ENCODE measurements at regions not wholly inside any gene's neighbourhood (a gene's known extent, or its start where the extent isn't known, plus 50 kb on each side); places are given as distances from the start of the nearest gene placed in this dataset.

DNA sequence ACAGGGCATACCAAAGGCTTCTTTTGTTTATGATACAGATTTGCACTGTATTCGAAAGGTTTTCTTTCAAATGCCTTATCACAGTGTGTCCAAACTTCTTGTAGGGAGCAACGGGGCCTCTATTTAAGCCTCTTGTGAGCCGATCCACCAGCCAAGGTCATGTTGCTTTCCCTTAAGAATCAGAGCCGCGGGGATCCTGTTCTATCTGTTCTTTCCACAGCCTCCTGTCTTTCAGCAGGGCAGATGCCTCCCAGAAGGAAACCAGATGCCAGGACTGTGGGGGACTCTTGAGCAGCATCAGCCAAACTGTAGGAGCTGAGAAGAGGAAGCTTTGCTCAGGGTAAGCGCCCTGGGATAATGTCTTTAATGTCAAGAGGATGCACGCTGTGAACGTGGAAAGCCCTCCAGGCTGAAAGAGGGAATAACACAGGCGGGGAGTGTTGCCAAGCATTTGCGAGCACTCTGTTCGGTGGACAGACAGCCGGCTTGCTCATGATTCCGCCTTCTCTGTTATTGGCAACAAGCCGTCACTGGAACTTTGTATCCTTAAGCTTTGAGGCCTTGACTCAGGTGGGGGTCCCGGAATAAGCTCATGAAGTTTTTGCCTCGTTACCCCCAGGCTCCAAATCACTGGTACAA lies 279.8 kb upstream of the FRG1 start:
- H3K4me3 ChIP-seq (replicated peaks in 1 of 2; ENCODE audit: low read depth in 1 of 2, low read length in 2 of 2), result no peak overlapping the region
- H4K20me1 ChIP-seq (ENCODE audit: insufficient read depth), result no peaks in the 10 kb centered on the region
- BruUV-seq (replicated peaks), result no TSS peak
- no peaks in the 10 kb centered on the region; a peak in 1 of 4 replicates for H3K9me3 ChIP-seq (ENCODE audit: control insufficient read depth in 1 of 2, insufficient read depth in 1 of 2, low read depth in 1 of 2, low read length in 2 of 2)
- intact Hi-C loops (cut with micrococcal nuclease), result no loop called here
- ChIA-PET CTCF (no interaction called here), POLR2A (no interaction called here), RAD21 (ENCODE audit: low non-redundant PET in 1 of 2, low total read pairs in 2 of 2, uncharacterized antibody in 2 of 2, unreplicated experiment in 2 of 2) (no interaction called here)
- TF ChIP-seq, protein P1, sequence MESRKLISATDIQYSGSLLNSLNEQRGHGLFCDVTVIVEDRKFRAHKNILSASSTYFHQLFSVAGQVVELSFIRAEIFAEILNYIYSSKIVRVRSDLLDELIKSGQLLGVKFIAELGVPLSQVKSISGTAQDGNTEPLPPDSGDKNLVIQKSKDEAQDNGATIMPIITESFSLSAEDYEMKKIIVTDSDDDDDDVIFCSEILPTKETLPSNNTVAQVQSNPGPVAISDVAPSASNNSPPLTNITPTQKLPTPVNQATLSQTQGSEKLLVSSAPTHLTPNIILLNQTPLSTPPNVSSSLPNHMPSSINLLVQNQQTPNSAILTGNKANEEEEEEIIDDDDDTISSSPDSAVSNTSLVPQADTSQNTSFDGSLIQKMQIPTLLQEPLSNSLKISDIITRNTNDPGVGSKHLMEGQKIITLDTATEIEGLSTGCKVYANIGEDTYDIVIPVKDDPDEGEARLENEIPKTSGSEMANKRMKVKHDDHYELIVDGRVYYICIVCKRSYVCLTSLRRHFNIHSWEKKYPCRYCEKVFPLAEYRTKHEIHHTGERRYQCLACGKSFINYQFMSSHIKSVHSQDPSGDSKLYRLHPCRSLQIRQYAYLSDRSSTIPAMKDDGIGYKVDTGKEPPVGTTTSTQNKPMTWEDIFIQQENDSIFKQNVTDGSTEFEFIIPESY (IDR thresholded peaks at IDR 0.05; ENCODE audit: extremely low read depth, insufficient replicate concordance, low read length), result no peak
- TF ChIP-seq ZNF274 (IDR thresholded peaks at IDR 0.05; ENCODE audit: low read depth, low read length) (no peak), RAD21 (IDR thresholded peaks at IDR 0.05; ENCODE audit: low read depth) (no peak), ELF1 (IDR thresholded peaks at IDR 0.05; ENCODE audit: borderline replicate concordance, low read depth) (no peak), SRF (IDR thresholded peaks at IDR 0.05; ENCODE audit: low read depth) (no peak), ZFX (IDR thresholded peaks at IDR 0.05) (no peak), SP1 (IDR thresholded peaks at IDR 0.05; ENCODE audit: low read depth) (no peak), FOSL1 (IDR thresholded peaks at IDR 0.05; ENCODE audit: low read depth) (no peak), EZH2phosphoT487 (IDR thresholded peaks at IDR 0.05; ENCODE audit: borderline replicate concordance) (no peak), SIN3A (IDR thresholded peaks at IDR 0.05; ENCODE audit: low read depth) (no peak), POLR2AphosphoS5 (IDR thresholded peaks at IDR 0.05; ENCODE audit: low read depth, low read length) (no peak)
- TF ChIP-seq, protein P2, sequence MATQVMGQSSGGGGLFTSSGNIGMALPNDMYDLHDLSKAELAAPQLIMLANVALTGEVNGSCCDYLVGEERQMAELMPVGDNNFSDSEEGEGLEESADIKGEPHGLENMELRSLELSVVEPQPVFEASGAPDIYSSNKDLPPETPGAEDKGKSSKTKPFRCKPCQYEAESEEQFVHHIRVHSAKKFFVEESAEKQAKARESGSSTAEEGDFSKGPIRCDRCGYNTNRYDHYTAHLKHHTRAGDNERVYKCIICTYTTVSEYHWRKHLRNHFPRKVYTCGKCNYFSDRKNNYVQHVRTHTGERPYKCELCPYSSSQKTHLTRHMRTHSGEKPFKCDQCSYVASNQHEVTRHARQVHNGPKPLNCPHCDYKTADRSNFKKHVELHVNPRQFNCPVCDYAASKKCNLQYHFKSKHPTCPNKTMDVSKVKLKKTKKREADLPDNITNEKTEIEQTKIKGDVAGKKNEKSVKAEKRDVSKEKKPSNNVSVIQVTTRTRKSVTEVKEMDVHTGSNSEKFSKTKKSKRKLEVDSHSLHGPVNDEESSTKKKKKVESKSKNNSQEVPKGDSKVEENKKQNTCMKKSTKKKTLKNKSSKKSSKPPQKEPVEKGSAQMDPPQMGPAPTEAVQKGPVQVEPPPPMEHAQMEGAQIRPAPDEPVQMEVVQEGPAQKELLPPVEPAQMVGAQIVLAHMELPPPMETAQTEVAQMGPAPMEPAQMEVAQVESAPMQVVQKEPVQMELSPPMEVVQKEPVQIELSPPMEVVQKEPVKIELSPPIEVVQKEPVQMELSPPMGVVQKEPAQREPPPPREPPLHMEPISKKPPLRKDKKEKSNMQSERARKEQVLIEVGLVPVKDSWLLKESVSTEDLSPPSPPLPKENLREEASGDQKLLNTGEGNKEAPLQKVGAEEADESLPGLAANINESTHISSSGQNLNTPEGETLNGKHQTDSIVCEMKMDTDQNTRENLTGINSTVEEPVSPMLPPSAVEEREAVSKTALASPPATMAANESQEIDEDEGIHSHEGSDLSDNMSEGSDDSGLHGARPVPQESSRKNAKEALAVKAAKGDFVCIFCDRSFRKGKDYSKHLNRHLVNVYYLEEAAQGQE (IDR thresholded peaks at IDR 0.05; ENCODE audit: low read depth), result no peak
- TF ChIP-seq, protein P3, sequence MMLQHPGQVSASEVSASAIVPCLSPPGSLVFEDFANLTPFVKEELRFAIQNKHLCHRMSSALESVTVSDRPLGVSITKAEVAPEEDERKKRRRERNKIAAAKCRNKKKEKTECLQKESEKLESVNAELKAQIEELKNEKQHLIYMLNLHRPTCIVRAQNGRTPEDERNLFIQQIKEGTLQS (IDR thresholded peaks at IDR 0.05), result no peak
- TF ChIP-seq, protein P4, sequence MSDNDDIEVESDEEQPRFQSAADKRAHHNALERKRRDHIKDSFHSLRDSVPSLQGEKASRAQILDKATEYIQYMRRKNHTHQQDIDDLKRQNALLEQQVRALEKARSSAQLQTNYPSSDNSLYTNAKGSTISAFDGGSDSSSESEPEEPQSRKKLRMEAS (IDR thresholded peaks at IDR 0.05), result no peak
- H3K4me1 ChIP-seq (ENCODE audit: control insufficient read depth in 1 of 2, insufficient read depth in 2 of 2, low read length in 2 of 2), result no peaks in the 10 kb centered on the region
- H3K4me2 ChIP-seq (ENCODE audit: low read length), result no peak overlapping the region
- H3K27me3 ChIP-seq (ENCODE audit: insufficient read depth, low read length), result 0 out of 2 replicates have a peak, but pooled peaks cover 4% of the 10 kb centered on the region
- no peak overlapping the region for H3K27ac ChIP-seq (ENCODE audit: low read depth, low read length)
- no peaks in the 10 kb centered on the region for H3K79me2 ChIP-seq (ENCODE audit: insufficient read depth, low read length)
- no peak overlapping the region for H2AFZ ChIP-seq (ENCODE audit: low read depth, low read length, poor library complexity, severe bottlenecking)
- H3K36me3 ChIP-seq (ENCODE audit: control insufficient read depth in 1 of 2, insufficient read depth in 2 of 2, low read length in 2 of 2), result no peaks in the 10 kb centered on the region
- no peak overlapping the region for H3K9ac ChIP-seq (ENCODE audit: low read length)
- ATAC-seq, result no peak
- no peaks in the 10 kb centered on the region for H3K9me2 ChIP-seq (ENCODE audit: insufficient read depth)
- DNase-seq (ENCODE audit: low read depth, low spot score), result no peak
